HCT116 (cell line): ENCODE measurements at regions not wholly inside any gene's neighbourhood (a gene's known extent, or its start where the extent isn't known, plus 50 kb on each side); places are given as distances from the start of the nearest gene placed in this dataset.

Experiments
- CEBPB ChIP-seq: IDR thresholded peaks from 2 replicates; pipeline ENCODE4 v1.6.1; 2012; ENCODE audit warnings: low read depth
- EZH2 ChIP-seq: fragments of 200-600 bp; sonication (generic); IDR thresholded peaks from 2 replicates; pipeline ENCODE4 v1.6.1; 2017; ENCODE audit warnings: antibody characterized with exemption, mixed run types
- POLR2A ChIP-seq: IDR thresholded peaks from 2 replicates; pipeline ENCODE4 v1.7.0; 2011; ENCODE audit warnings: borderline replicate concordance; ENCODE audit not compliant: insufficient read depth, insufficient read length; ENCODE audit errors: extremely low read depth
- RAD21 ChIP-seq: IDR thresholded peaks from 2 replicates; pipeline ENCODE4 v1.6.1; 2012; ENCODE audit warnings: low read depth, mild to moderate bottlenecking
- SRF ChIP-seq: IDR thresholded peaks from 2 replicates; pipeline ENCODE4 v1.6.1; 2012; ENCODE audit warnings: low read depth
- YY1 ChIP-seq: IDR thresholded peaks from 2 replicates; pipeline ENCODE4 v1.6.1; 2011; ENCODE audit warnings: low read length, low read depth, moderate library complexity, mild to moderate bottlenecking; ENCODE audit not compliant: insufficient replicate concordance; ENCODE audit errors: extremely low read depth
- ZFX ChIP-seq: fragments of 450-650 bp; IDR thresholded peaks from 2 replicates; pipeline ENCODE4 v1.6.1; 2017
- ZNF274 ChIP-seq: fragments of 200-500 bp; sonication (Bioruptor generic); IDR thresholded peaks from 2 replicates; pipeline ENCODE4 v1.6.1; 2014; ENCODE audit warnings: mild to moderate bottlenecking, low read depth, low read length, inconsistent platforms
- TF ChIP-seq, protein P1 (sequence below), 3 experiments: fragments of 200-600 bp in 1 of 3; sonication (generic) in 1 of 3; IDR thresholded peaks in 2 of 3; conservative IDR thresholded peaks in 1 of 3; 2 replicates each; pipeline ENCODE4 v1.5.1; 2012 to 2017; ENCODE audit warnings: low read depth in 2 of 3, low read length in 2 of 3, antibody characterized with exemption in 1 of 3, borderline replicate concordance in 1 of 3, control low read depth in 1 of 3, mild to moderate bottlenecking in 1 of 3, mixed read lengths in 1 of 3, mixed run types in 1 of 3, moderate library complexity in 1 of 3; ENCODE audit not compliant: insufficient read depth in 1 of 3
- TF ChIP-seq, protein P2 (sequence below): IDR thresholded peaks from 2 replicates; pipeline ENCODE4 v1.6.1; 2011; ENCODE audit warnings: mild to moderate bottlenecking, low read length, moderate library complexity; ENCODE audit not compliant: insufficient replicate concordance; ENCODE audit errors: extremely low read depth

DNA sequence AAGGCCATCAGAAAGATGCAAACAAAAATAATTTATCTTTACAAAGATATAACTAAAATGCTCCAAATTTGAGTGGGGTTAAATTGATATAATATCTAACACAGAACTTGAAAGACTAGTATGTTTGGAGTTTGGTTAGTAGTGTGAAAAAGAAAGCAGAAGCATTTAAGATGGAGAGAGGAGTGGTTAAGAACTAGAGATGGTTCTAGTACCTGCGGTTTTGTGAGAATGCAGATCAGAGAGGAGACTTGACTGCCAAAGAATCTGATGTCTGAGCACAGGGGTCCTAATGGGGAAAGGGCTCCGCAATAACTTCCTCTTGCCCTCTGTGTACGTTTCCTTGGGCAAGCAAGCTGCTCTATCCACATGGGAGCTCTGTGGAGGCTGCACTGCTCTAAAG is 506.8 kb upstream of the COBL start:
- TF ChIP-seq ZFX (no peak), CEBPB (no peak), ZNF274 (no peak), RAD21 (no peak), EZH2 (no peak), SRF (no peak), YY1 (no peak), POLR2A (no peak)
- TF ChIP-seq, protein P1, sequence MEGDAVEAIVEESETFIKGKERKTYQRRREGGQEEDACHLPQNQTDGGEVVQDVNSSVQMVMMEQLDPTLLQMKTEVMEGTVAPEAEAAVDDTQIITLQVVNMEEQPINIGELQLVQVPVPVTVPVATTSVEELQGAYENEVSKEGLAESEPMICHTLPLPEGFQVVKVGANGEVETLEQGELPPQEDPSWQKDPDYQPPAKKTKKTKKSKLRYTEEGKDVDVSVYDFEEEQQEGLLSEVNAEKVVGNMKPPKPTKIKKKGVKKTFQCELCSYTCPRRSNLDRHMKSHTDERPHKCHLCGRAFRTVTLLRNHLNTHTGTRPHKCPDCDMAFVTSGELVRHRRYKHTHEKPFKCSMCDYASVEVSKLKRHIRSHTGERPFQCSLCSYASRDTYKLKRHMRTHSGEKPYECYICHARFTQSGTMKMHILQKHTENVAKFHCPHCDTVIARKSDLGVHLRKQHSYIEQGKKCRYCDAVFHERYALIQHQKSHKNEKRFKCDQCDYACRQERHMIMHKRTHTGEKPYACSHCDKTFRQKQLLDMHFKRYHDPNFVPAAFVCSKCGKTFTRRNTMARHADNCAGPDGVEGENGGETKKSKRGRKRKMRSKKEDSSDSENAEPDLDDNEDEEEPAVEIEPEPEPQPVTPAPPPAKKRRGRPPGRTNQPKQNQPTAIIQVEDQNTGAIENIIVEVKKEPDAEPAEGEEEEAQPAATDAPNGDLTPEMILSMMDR (IDR thresholded peaks at IDR 0.05 in 2 of 3, conservative IDR thresholded peaks at IDR 0.05 in 1 of 3; ENCODE audit: borderline replicate concordance in 1 of 3, insufficient read depth in 1 of 3, low read depth in 2 of 3, low read length in 2 of 3), result no peak
- TF ChIP-seq, protein P2, sequence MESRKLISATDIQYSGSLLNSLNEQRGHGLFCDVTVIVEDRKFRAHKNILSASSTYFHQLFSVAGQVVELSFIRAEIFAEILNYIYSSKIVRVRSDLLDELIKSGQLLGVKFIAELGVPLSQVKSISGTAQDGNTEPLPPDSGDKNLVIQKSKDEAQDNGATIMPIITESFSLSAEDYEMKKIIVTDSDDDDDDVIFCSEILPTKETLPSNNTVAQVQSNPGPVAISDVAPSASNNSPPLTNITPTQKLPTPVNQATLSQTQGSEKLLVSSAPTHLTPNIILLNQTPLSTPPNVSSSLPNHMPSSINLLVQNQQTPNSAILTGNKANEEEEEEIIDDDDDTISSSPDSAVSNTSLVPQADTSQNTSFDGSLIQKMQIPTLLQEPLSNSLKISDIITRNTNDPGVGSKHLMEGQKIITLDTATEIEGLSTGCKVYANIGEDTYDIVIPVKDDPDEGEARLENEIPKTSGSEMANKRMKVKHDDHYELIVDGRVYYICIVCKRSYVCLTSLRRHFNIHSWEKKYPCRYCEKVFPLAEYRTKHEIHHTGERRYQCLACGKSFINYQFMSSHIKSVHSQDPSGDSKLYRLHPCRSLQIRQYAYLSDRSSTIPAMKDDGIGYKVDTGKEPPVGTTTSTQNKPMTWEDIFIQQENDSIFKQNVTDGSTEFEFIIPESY, result no peak
